ENCODE measurements at regions not wholly inside any gene's neighbourhood (a gene's known extent, or its start where the extent isn't known, plus 50 kb on each side); places are given as distances from the start of the nearest gene placed in this dataset.

- TF ChIP-seq CTCF (IDR thresholded peaks at IDR 0.05) (no peak), POLR2A (IDR thresholded peaks at IDR 0.05) (no peak)
Observed at GRCh38 chr15:91422797-91423196, 322.7 kb downstream of the SV2B start.

All from body of pancreas (tissue), 4 donors.